ENCODE measurements at regions not wholly inside any gene's neighbourhood (a gene's known extent, or its start where the extent isn't known, plus 50 kb on each side); places are given as distances from the start of the nearest gene placed in this dataset.

DNA sequence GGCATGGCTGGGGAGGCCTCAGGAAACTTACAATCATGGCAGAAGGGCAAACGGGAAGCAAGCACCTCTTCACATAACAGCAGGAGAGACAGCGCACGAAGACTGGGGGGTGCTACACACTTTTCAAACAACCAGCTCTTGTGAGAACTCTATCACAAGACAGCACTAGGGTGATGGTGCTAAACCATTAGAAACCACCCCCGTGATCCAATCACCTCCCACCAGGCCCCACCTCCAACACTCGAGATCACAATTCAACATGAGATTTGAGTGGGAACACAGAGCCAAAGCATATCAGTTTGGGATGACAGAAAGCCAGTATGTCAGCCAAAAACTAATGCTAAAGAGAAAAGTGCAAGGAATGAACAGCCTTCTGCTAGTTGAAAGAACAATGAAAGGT lies 309.8 kb upstream of the CCDC54 start:
- no peaks in the 10 kb centered on the region for H3K36me3 ChIP-seq (ENCODE audit: insufficient read depth, low read length)
- no peak overlapping the region for H3K9ac ChIP-seq (ENCODE audit: low read depth, low read length)
- peaks cover 24% of the 10 kb centered on the region for H3K4me1 ChIP-seq (ENCODE audit: insufficient read depth, low read length)
- H3K9me3 ChIP-seq (ENCODE audit: control insufficient read depth, insufficient read depth, low read length): no peaks in the 10 kb centered on the region; the same call in 1 of the 2 replicates

DNA sequence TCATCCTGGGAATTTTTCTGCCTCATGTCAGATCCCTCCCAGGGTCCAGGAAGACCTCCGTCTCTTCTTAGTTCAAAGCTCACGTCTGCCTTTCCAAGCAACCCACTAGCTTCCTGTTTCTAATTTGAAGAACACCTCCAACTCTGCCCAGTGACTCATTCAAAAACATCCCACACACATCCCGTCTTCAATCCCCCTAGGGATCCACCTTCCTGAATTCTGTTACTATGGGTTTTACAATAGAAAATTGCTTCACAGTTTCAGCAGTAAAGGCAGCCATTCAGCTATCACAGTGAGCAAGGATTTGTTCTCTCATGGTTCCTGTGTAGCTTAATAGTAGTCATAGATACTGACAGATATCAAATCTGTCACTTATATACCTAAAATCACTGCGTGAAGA lies 308.3 kb upstream of the CCDC54 start:
- H3K4me1 ChIP-seq (ENCODE audit: insufficient read depth, low read length): peaks cover 8% of the 10 kb centered on the region
- no peak overlapping the region for H3K9ac ChIP-seq (ENCODE audit: low read depth, low read length)
- H3K9me3 ChIP-seq (ENCODE audit: control insufficient read depth, insufficient read depth, low read length): no peaks in the 10 kb centered on the region; the same call in 1 of the 2 replicates
- no peaks in the 10 kb centered on the region for H3K36me3 ChIP-seq (ENCODE audit: insufficient read depth, low read length)

DNA sequence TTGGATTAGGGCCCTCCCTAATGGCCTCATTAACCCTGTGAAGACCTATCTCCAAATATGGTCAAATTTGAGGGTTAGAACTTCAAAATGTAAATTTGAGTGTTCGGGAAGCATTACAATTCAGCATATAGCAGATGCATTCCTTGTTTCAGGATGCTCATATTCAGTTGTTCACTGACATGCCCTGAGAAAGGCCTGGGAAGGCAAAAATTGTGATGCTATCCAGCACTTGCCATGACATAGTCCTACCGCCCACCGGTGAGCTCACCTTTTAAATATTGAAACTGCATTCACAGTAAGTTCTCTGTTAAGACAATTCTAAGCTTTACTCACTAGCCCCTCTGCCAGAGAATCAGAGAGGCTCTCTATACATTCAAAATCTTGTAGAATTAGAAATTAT lies 300.3 kb upstream of the CCDC54 start:
- Histone ChIP-seq H3K36me3 (ENCODE audit: insufficient read depth, low read length) (no peaks in the 10 kb centered on the region), H3K9me3 (ENCODE audit: control insufficient read depth, insufficient read depth, low read length) (no peaks in the 10 kb centered on the region), H3K4me1 (ENCODE audit: insufficient read depth, low read length) (no peaks in the 10 kb centered on the region), H3K9ac (ENCODE audit: low read depth, low read length) (no peak overlapping the region)

DNA sequence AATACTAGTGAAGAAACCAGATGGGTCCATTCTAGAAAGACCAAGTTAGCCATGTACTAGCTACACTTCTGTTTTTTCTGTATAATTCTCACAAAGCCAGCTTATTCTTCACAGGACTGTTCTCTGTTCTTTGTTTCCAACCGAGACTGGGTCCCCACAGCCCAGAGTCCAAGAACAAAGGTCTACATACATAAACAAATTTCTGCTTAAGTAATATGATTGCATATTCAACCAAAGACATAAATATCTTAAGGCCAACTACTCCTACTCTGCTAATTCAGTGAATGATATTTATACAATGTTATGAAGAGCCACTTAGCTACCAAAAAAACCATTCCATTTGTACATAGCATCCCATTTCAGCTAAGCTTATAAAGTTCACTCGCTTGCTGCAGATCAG lies 299.8 kb upstream of the CCDC54 start:
- H3K4me1 ChIP-seq (ENCODE audit: insufficient read depth, low read length): no peaks in the 10 kb centered on the region
- no peaks in the 10 kb centered on the region for H3K9me3 ChIP-seq (ENCODE audit: control insufficient read depth, insufficient read depth, low read length)
- no peaks in the 10 kb centered on the region for H3K36me3 ChIP-seq (ENCODE audit: insufficient read depth, low read length)
- H3K9ac ChIP-seq (ENCODE audit: low read depth, low read length): no peak overlapping the region

DNA sequence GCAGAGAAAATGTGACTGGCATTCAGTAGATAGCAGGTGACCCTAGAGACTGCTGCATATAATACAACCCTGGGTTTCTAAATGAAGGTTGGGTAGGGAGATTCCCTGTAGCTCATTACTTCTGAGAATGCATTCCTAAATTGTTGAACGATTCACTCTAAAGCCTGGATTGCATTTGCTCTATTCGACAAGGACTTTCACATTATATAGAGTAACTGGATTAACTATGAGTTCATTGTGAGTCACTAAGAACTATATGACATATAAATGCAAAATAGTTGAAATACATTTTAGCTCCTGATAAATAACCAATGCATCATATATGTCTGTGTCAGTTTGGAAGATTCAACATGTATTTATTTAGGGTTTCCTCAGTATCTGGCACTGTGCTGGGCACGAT lies 294.7 kb upstream of the CCDC54 start:
- no peak overlapping the region for H3K9ac ChIP-seq (ENCODE audit: low read depth, low read length)
- no peaks in the 10 kb centered on the region for H3K36me3 ChIP-seq (ENCODE audit: insufficient read depth, low read length)
- no peaks in the 10 kb centered on the region for H3K4me1 ChIP-seq (ENCODE audit: insufficient read depth, low read length)
- no peaks in the 10 kb centered on the region for H3K9me3 ChIP-seq (ENCODE audit: control insufficient read depth, insufficient read depth, low read length)

DNA sequence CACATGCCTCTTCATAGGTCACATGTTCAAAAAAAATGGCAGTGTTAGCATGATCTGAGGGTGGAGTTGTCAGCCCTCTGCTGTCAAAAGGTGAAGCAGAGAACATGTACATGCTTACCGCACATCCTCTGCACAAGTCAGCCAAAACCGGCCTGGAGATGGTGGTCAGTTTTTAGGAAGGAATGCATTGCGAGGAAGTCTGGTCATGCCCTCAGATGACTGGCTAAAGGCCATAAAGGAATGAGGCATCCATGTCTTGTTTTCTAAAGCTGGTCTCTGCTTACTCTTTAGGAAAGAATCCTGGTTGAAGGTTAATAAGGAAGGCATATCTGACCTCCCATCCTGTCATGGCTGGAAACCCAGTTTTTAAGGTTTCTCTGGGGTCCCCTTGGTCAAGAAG lies 292.0 kb upstream of the CCDC54 start:
- H3K36me3 ChIP-seq (ENCODE audit: insufficient read depth, low read length): no peaks in the 10 kb centered on the region
- no peaks in the 10 kb centered on the region for H3K4me1 ChIP-seq (ENCODE audit: insufficient read depth, low read length)
- no peak overlapping the region for H3K9ac ChIP-seq (ENCODE audit: low read depth, low read length)
- H3K9me3 ChIP-seq (ENCODE audit: control insufficient read depth, insufficient read depth, low read length): no peaks in the 10 kb centered on the region

DNA sequence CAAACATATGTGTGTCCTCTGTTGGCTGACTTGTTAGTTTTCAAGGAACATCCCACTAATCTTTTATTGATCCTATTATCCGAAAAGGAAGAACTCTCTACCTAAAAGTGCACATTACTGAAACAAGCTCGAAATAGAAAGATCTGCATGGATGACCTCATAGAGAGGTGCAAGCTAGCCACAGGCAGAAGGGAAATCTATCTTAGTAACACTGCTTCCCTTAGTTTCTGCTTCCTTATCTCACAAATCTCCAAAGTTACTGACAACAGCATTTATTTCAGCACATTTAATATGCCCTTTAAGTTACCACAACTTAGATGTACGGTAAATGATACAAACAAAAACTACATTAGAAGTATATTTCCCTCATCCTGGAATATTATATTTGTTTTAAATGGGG lies 285.1 kb upstream of the CCDC54 start:
- Histone ChIP-seq H3K9me3 (ENCODE audit: control insufficient read depth, insufficient read depth, low read length) (no peaks in the 10 kb centered on the region), H3K4me1 (ENCODE audit: insufficient read depth, low read length) (no peaks in the 10 kb centered on the region), H3K36me3 (ENCODE audit: insufficient read depth, low read length) (no peaks in the 10 kb centered on the region), H3K9ac (ENCODE audit: low read depth, low read length) (no peak overlapping the region)

DNA sequence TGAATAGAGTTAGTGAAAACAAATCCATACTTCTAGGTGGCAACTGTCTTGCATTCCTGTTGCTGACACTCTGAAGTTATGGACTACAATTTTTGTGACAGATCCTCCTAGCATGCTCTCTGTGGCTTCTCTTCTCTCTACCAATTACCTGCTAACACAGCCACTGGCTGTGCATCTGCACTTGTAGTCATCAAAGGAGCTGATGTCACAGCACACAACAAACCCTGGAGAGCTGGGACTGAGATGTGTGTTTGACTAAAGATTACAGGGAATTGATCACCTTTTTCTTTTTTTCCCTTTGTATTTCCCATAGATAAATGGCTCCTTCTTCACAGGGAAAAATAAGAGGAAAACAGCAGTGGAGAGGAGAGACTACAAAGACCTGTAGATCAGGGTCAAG lies 278.4 kb upstream of the CCDC54 start:
- no peaks in the 10 kb centered on the region for H3K9me3 ChIP-seq (ENCODE audit: control insufficient read depth, insufficient read depth, low read length)
- no peak overlapping the region for H3K9ac ChIP-seq (ENCODE audit: low read depth, low read length)
- H3K36me3 ChIP-seq (ENCODE audit: insufficient read depth, low read length): no peaks in the 10 kb centered on the region
- no peaks in the 10 kb centered on the region for H3K4me1 ChIP-seq (ENCODE audit: insufficient read depth, low read length)

DNA sequence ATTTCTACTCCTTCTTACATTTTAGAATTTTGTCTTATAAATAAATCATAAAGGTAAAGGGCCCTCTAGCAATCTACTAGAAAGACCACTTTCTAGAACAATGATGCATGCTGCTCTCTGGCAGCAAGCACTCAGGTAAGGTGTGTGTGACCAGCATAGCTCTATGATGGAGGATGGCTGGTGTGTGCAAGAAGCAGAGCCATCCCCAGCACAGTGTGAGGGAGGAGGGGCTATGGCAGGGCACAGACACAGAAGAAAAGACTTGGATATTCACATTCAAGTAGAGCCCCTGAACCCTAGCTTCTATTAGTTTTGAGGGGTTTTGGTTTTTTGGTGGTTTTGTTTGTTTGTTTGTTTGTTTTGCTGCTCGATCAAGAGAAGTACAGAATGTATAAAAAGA lies 277.1 kb upstream of the CCDC54 start:
- Histone ChIP-seq H3K9ac (ENCODE audit: low read depth, low read length) (no peak overlapping the region), H3K4me1 (ENCODE audit: insufficient read depth, low read length) (no peaks in the 10 kb centered on the region), H3K36me3 (ENCODE audit: insufficient read depth, low read length) (no peaks in the 10 kb centered on the region), H3K9me3 (ENCODE audit: control insufficient read depth, insufficient read depth, low read length) (no peaks in the 10 kb centered on the region)

DNA sequence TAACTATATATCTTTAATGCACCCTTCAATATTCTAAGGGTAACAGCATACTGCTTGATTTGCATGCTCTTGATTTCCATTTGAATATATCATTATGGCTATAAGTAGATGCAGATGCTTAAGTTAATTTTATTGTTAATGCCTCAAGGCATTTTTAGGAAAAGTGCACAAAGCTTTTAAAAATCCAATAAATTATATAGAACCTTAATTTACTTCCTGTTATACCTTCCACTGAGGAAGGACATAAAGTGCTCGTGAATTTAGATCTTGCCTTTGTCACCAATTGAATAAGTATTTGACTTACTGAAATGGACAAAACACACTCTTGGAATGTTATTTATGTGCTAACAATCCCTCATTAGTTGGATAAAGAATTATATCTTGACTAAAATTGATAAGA lies 276.7 kb upstream of the CCDC54 start:
- H3K9me3 ChIP-seq (ENCODE audit: control insufficient read depth, insufficient read depth, low read length): no peaks in the 10 kb centered on the region
- H3K36me3 ChIP-seq (ENCODE audit: insufficient read depth, low read length): no peaks in the 10 kb centered on the region
- no peaks in the 10 kb centered on the region for H3K4me1 ChIP-seq (ENCODE audit: insufficient read depth, low read length)
- no peak overlapping the region for H3K9ac ChIP-seq (ENCODE audit: low read depth, low read length)

DNA sequence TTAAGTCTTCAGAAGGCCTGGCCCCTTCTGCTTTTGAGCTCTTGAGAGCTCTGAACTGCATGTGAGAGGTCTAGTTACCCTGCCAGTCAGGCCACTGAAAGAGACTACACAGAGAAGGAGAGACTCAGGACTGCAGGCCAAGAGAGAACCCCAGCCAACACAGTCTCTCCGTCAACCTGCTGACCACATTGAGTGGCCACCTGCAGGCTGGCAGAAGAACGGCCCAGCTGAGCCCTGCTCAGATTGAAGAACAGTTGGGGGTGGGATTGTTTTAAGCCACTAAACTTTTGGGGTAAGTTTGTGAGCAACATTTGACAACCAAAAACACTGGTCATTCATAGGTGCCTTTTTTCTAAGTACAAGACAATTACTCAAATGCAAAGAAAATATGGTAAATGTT lies 273.5 kb upstream of the CCDC54 start:
- no peaks in the 10 kb centered on the region for H3K36me3 ChIP-seq (ENCODE audit: insufficient read depth, low read length)
- H3K4me1 ChIP-seq (ENCODE audit: insufficient read depth, low read length): no peaks in the 10 kb centered on the region
- no peak overlapping the region for H3K9ac ChIP-seq (ENCODE audit: low read depth, low read length)
- no peaks in the 10 kb centered on the region for H3K9me3 ChIP-seq (ENCODE audit: control insufficient read depth, insufficient read depth, low read length)

DNA sequence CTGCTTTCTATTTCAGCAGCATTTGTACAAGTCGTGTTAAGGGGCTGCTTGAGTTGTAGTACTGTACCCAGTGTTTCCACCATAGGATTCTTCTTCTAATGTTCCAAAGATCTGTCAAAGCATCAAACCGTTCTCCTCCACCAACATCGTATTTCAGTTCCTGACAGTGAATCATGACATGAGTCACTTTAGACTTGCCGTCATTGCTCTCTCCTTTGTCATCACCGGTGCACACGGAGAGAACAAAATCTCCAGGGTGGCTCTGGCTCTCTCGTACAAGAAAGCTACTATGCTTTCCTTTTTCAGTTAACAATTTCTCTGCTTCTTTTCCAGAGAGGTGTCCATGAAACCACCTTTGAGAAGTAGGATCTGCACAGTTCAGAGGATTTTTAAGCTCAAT lies 270.9 kb upstream of the CCDC54 start:
- Histone ChIP-seq H3K4me1 (ENCODE audit: insufficient read depth, low read length) (no peaks in the 10 kb centered on the region), H3K9ac (ENCODE audit: low read depth, low read length) (no peak overlapping the region), H3K36me3 (ENCODE audit: insufficient read depth, low read length) (no peaks in the 10 kb centered on the region), H3K9me3 (ENCODE audit: control insufficient read depth, insufficient read depth, low read length) (no peaks in the 10 kb centered on the region)

DNA sequence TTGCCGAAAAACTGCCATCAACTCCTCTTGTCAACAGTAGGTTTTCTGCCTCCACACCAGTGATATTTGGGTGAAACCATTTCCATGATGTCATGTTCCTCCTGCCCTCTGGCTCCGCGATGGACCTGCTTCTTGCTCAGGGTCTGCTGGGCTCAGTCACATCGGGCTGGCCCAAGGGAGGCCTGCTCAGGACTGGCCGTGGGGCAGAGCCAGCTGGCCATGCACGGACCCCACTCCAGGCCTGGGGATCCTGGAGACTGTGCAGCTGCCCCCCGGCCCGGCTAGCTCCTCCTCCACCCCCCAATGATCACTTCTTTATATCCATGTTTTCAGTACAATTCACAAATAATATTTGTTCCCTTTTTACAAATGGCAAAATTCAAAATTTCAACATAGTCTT lies 270.3 kb upstream of the CCDC54 start:
- no peaks in the 10 kb centered on the region for H3K4me1 ChIP-seq (ENCODE audit: insufficient read depth, low read length)
- no peaks in the 10 kb centered on the region for H3K36me3 ChIP-seq (ENCODE audit: insufficient read depth, low read length)
- no peak overlapping the region for H3K9ac ChIP-seq (ENCODE audit: low read depth, low read length)
- H3K9me3 ChIP-seq (ENCODE audit: control insufficient read depth, insufficient read depth, low read length): no peaks in the 10 kb centered on the region

DNA sequence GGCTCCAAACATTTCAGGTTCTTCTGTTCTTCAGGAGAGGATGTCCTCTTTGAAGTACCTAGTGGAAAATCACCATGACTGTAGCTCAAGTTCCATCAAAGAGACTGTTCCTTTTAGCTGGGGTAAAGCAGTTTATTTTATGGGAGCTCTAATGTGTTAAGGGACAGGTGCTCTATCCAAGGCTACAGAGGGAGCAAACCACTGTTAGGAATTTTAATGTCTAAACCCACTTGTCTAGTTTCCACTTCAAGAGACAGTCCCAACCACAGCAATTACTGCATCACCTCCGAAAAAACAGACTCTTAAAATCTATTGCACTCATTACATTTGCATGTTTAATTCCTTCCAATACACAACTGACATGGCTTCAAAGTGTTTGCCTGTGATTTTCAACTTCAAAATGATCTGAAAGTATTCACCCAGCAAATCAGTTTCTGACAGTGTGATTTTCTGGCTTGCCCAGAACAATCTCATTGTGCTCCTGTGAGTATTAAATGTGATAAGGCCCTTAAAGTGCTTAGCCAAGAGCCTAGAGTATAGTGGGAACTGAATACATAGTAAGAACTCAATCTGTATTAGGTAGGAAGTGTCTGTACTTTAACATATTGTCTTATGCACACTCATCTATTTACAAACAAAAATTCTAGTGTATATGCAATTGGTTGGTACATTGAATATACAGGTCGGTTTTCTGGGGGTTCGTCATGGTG lies 266.5 kb upstream of the CCDC54 start:
- no peaks in the 10 kb centered on the region for H3K36me3 ChIP-seq (ENCODE audit: insufficient read depth, low read length)
- H3K9ac ChIP-seq (ENCODE audit: low read depth, low read length): no peak overlapping the region
- no peaks in the 10 kb centered on the region for H3K9me3 ChIP-seq (ENCODE audit: control insufficient read depth, insufficient read depth, low read length)
- H3K4me1 ChIP-seq (ENCODE audit: insufficient read depth, low read length): no peaks in the 10 kb centered on the region

DNA sequence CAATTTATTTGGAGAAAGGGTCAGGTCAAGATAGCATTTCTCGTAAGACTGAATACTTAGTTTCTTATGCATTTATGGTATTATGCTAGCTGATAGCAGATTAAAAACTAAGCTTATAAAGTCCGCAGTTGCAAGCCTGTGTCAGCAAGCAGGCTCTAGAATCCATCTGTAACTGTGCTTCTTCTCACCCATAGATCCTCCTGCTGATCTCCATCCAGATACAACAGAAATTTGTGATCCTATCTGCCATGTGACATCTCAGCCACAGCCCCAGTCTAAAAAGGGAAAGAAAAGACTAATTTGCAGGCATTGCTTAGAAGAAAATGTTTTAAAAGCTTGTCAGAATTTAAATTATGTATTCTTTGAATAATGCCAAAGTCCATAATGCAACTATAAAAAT lies 265.4 kb upstream of the CCDC54 start:
- Histone ChIP-seq H3K9me3 (ENCODE audit: control insufficient read depth, insufficient read depth, low read length) (no peaks in the 10 kb centered on the region), H3K4me1 (ENCODE audit: insufficient read depth, low read length) (no peaks in the 10 kb centered on the region), H3K36me3 (ENCODE audit: insufficient read depth, low read length) (no peaks in the 10 kb centered on the region), H3K9ac (ENCODE audit: low read depth, low read length) (no peak overlapping the region)

DNA sequence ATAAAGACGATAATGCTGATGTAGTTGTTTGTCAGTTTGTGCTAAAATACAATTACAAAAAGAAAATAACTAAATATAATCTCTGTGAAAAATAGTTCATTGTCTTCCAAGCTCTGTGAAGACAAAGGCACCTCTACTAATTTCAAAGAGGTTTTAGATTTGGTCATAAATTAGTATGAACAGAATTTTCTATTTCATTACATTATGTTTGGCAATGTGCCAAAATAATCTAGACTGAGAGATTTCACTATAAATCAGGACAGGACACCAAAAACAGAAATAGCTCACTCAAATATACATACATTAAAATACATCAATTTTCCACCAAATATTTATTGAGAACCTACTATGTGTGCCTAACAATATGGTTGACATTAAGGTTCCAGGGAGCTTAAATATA lies 264.9 kb upstream of the CCDC54 start:
- no peaks in the 10 kb centered on the region for H3K36me3 ChIP-seq (ENCODE audit: insufficient read depth, low read length)
- no peaks in the 10 kb centered on the region for H3K9me3 ChIP-seq (ENCODE audit: control insufficient read depth, insufficient read depth, low read length)
- no peaks in the 10 kb centered on the region for H3K4me1 ChIP-seq (ENCODE audit: insufficient read depth, low read length)
- no peak overlapping the region for H3K9ac ChIP-seq (ENCODE audit: low read depth, low read length)

All from ES-I3 (cell line).